Astrocyte (in vitro differentiated cells and primary cell): ENCODE measurements at regions not wholly inside any gene's neighbourhood (a gene's known extent, or its start where the extent isn't known, plus 50 kb on each side); places are given as distances from the start of the nearest gene placed in this dataset.

Experiments used
- DNase-seq: peaks from one replicate; pipeline ENCODE4 v3.0.0-alpha.2; 2010; ENCODE audit warnings: low read depth
- FAIRE-seq: peaks from 2 replicates; lab custom pipeline; 2011; peaks lifted over from hg19 to GRCh38; lab: Jason Lieb, UNC
- H2AFZ ChIP-seq: 2 replicates; pipeline ENCODE4 v1.6.0; 2012; ENCODE audit warnings: low read depth, low read length, inconsistent platforms
- H3K27ac ChIP-seq: 2 replicates; pipeline ENCODE4 v1.5.1; 2011; ENCODE audit warnings: low read depth, low read length, inconsistent platforms
- H3K27me3 ChIP-seq: 2 replicates; pipeline ENCODE4 v1.6.0; 2011; ENCODE audit warnings: low read length, inconsistent platforms; ENCODE audit not compliant: insufficient read depth
- H3K36me3 ChIP-seq: 2 replicates; pipeline ENCODE4 v1.5.1; 2011; ENCODE audit warnings: low read length, inconsistent platforms; ENCODE audit not compliant: insufficient read depth
- H3K4me1 ChIP-seq: 2 replicates; pipeline ENCODE4 v1.5.1; 2011; ENCODE audit warnings: low read length, inconsistent platforms; ENCODE audit not compliant: insufficient read depth
- H3K4me2 ChIP-seq: 2 replicates; pipeline ENCODE4 v1.6.0; 2012; ENCODE audit warnings: low read length, inconsistent platforms
- H3K4me3 ChIP-seq: 2 replicates; pipeline ENCODE4 v1.5.1; 2011; ENCODE audit warnings: low read depth, mild to moderate bottlenecking, low read length, inconsistent platforms; ENCODE audit not compliant: insufficient read depth
- H3K79me2 ChIP-seq: 2 replicates; pipeline ENCODE4 v1.6.0; 2012; ENCODE audit warnings: mild to moderate bottlenecking, low read length, inconsistent platforms; ENCODE audit not compliant: insufficient read depth
- H3K9ac ChIP-seq: 2 replicates; pipeline ENCODE4 v1.6.0; 2012; ENCODE audit warnings: mild to moderate bottlenecking, low read length, inconsistent platforms
- H3K9me3 ChIP-seq: 2 replicates; pipeline ENCODE4 v1.5.1; 2012; ENCODE audit warnings: low read depth, mild to moderate bottlenecking, low read length, inconsistent platforms; ENCODE audit not compliant: insufficient read depth
- H4K20me1 ChIP-seq: 2 replicates; pipeline ENCODE4 v1.6.0; 2012; ENCODE audit warnings: low read length, inconsistent platforms; ENCODE audit not compliant: insufficient read depth
- H3K27ac Mint-ChIP-seq: one replicate; pipeline ENCODE4 v1.8.0; 2021; ENCODE audit warnings: mild to moderate bottlenecking, mixed read lengths; ENCODE audit not compliant: unreplicated experiment
- H3K27me3 Mint-ChIP-seq: one replicate; pipeline ENCODE4 v1.8.0; 2021; ENCODE audit warnings: low read depth, mixed read lengths; ENCODE audit not compliant: unreplicated experiment
- H3K36me3 Mint-ChIP-seq: one replicate; pipeline ENCODE4 v1.8.0; 2021; ENCODE audit warnings: low read depth, mixed read lengths; ENCODE audit not compliant: unreplicated experiment
- H3K4me1 Mint-ChIP-seq: one replicate; pipeline ENCODE4 v1.8.0; 2021; ENCODE audit warnings: low read depth, mixed read lengths; ENCODE audit not compliant: unreplicated experiment
- H3K4me3 Mint-ChIP-seq: one replicate; pipeline ENCODE4 v1.8.0; 2021; ENCODE audit warnings: mild to moderate bottlenecking, moderate library complexity, mixed read lengths; ENCODE audit not compliant: unreplicated experiment
- H3K9me3 Mint-ChIP-seq: one replicate; pipeline ENCODE4 v1.8.0; 2021; ENCODE audit warnings: mild to moderate bottlenecking, mixed read lengths; ENCODE audit not compliant: unreplicated experiment
- EZH2 ChIP-seq: IDR thresholded peaks from 2 replicates; pipeline ENCODE4 v1.6.1; 2012; ENCODE audit warnings: mild to moderate bottlenecking, low read length, inconsistent platforms; ENCODE audit not compliant: insufficient read depth
- TF ChIP-seq, protein P1 (sequence below): IDR thresholded peaks from 2 replicates; pipeline ENCODE4 v1.5.1; 2011; ENCODE audit warnings: low read depth, mild to moderate bottlenecking, inconsistent platforms, low read length, moderate library complexity; ENCODE audit not compliant: insufficient read depth

DNA sequence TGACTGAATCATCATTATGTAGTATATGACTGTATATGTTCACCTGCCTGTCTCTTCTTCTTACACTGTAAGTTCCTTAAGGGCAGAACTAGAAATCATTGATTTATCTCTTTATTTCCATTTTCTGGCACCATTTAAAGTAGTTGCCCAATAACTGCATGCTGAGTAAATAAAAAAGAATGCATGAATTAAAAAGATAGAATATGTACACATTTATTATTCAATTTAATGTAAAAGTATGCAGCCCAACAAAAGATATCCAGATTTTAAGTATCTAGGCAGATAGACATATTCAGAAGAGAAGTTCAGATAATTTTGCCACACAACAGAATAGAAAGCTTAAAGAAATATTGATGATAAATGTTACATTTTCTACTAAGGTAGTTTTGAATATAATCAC, 1244.6 kb upstream of the ADGRL4 start:
- H3K27ac ChIP-seq, result no peak overlapping the region
- no peak overlapping the region for H2AFZ ChIP-seq
- TF ChIP-seq EZH2, result no peak
- TF ChIP-seq, protein P1, sequence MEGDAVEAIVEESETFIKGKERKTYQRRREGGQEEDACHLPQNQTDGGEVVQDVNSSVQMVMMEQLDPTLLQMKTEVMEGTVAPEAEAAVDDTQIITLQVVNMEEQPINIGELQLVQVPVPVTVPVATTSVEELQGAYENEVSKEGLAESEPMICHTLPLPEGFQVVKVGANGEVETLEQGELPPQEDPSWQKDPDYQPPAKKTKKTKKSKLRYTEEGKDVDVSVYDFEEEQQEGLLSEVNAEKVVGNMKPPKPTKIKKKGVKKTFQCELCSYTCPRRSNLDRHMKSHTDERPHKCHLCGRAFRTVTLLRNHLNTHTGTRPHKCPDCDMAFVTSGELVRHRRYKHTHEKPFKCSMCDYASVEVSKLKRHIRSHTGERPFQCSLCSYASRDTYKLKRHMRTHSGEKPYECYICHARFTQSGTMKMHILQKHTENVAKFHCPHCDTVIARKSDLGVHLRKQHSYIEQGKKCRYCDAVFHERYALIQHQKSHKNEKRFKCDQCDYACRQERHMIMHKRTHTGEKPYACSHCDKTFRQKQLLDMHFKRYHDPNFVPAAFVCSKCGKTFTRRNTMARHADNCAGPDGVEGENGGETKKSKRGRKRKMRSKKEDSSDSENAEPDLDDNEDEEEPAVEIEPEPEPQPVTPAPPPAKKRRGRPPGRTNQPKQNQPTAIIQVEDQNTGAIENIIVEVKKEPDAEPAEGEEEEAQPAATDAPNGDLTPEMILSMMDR, result no peak
- DNase-seq (no peak), FAIRE-seq (no peak)
- H3K4me2 ChIP-seq, result no peak overlapping the region
- Mint-ChIP-seq H3K27ac (no peak overlapping the region), H3K36me3 (no peaks in the 10 kb centered on the region), H3K4me1 (no peaks in the 10 kb centered on the region), H3K9me3 (no peaks in the 10 kb centered on the region), H3K27me3 (no peaks in the 10 kb centered on the region), H3K4me3 (no peak overlapping the region)
- H3K9me3 ChIP-seq, result no peaks in the 10 kb centered on the region
- no peaks in the 10 kb centered on the region for H3K4me1 ChIP-seq
- H4K20me1 ChIP-seq, result no peaks in the 10 kb centered on the region
- no peaks in the 10 kb centered on the region for H3K27me3 ChIP-seq
- H3K9ac ChIP-seq, result no peak overlapping the region
- H3K36me3 ChIP-seq, result no peaks in the 10 kb centered on the region
- no peak overlapping the region for H3K4me3 ChIP-seq
- H3K79me2 ChIP-seq, result no peaks in the 10 kb centered on the region

DNA sequence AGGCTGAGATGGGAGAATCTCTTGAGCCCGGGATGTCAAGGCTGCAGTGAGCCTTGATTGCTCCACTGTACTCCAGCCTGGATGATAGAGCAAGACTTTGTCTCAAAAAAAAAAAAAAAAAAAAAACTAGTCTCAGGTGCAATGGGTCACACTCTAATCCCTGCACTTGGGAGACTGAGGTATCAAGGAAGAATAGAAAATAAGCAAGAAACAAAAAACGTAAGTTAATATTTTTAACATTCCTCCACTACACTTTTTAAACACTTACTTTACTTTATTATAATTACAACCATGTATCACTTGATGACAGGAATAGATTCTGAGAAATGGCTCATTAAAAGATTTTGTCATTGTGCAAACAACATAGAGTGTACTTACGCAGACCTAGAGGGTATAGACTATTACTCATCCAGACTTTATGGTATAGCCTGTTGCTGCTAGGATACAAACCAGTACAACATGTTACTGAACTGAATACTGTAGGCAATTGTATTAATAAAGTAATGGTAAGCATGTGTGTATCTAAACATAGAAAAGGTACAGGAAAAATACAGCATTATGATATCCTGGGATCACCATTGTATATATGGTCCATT, 1244.1 kb upstream of the ADGRL4 start:
- Histone ChIP-seq H3K9ac (no peak overlapping the region), H3K4me3 (no peak overlapping the region), H3K36me3 (no peaks in the 10 kb centered on the region), H3K4me1 (no peaks in the 10 kb centered on the region), H3K27ac (no peak overlapping the region), H3K4me2 (no peak overlapping the region), H2AFZ (no peak overlapping the region), H3K9me3 (no peaks in the 10 kb centered on the region), H4K20me1 (no peaks in the 10 kb centered on the region), H3K79me2 (no peaks in the 10 kb centered on the region), H3K27me3 (no peaks in the 10 kb centered on the region)
- Mint-ChIP-seq H3K36me3 (no peaks in the 10 kb centered on the region), H3K9me3 (no peaks in the 10 kb centered on the region), H3K27me3 (no peaks in the 10 kb centered on the region), H3K4me3 (no peak overlapping the region), H3K27ac (no peak overlapping the region), H3K4me1 (no peaks in the 10 kb centered on the region)
- no peak for DNase-seq
- FAIRE-seq, result no peak
- TF ChIP-seq, protein P1, result no peak

DNA sequence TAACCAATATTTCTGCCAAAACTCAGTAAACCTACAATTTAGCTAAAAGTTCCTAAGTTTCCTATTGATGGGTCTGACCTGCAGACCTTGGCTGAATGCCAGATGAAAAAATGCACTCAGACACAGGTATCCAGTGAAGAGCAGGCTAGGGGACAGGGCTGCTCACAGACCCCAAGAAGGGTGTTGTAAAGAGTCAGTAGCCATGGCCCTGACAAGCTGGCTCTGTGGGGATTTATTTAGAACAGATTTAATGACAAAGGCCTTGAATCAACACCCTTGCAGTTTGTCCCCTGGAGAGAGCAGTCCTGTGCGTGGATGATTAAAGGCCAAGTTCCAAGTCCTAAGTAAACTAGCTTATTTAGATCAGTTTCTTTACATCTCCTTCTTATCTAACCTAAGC, 1243.2 kb upstream of the ADGRL4 start:
- Histone ChIP-seq H3K27ac (no peak overlapping the region), H3K9me3 (no peaks in the 10 kb centered on the region), H2AFZ (no peak overlapping the region), H3K4me2 (no peak overlapping the region), H3K36me3 (no peaks in the 10 kb centered on the region), H3K79me2 (no peaks in the 10 kb centered on the region), H3K27me3 (no peaks in the 10 kb centered on the region), H4K20me1 (no peaks in the 10 kb centered on the region), H3K9ac (no peak overlapping the region), H3K4me1 (no peaks in the 10 kb centered on the region), H3K4me3 (no peak overlapping the region)
- no peaks in the 10 kb centered on the region for H3K4me1 Mint-ChIP-seq
- no peaks in the 10 kb centered on the region for H3K36me3 Mint-ChIP-seq
- TF ChIP-seq, protein P1, result no peak
- TF ChIP-seq EZH2, result no peak
- no peak for DNase-seq
- no peak overlapping the region for H3K27ac Mint-ChIP-seq
- FAIRE-seq, result no peak
- H3K4me3 Mint-ChIP-seq, result no peak overlapping the region
- H3K27me3 Mint-ChIP-seq, result no peaks in the 10 kb centered on the region
- H3K9me3 Mint-ChIP-seq, result no peaks in the 10 kb centered on the region
